ENCODE measurements at regions not wholly inside any gene's neighbourhood (a gene's known extent, or its start where the extent isn't known, plus 50 kb on each side); places are given as distances from the start of the nearest gene placed in this dataset.
"Not testable (repeated sequence)": the region's sequence is repeated elsewhere in the genome, so short reads cannot be mapped to it uniquely, and the experiment has no call there.

GRCh38 chr5:57937501-57938173 lies 455.0 kb upstream of the ACTBL2 start:
- no peak for TF ChIP-seq CTCF (IDR thresholded peaks at IDR 0.05; ENCODE audit: low read depth, low read length)
- H3K4me3 ChIP-seq (ENCODE audit: low read depth, low read length) = no peak overlapping the region

GRCh38 chr5:57937025-57937424 lies 454.4 kb upstream of the ACTBL2 start:
- H3K4me3 ChIP-seq (ENCODE audit: low read depth, low read length) = no peak overlapping the region
- no peak for TF ChIP-seq CTCF (IDR thresholded peaks at IDR 0.05; ENCODE audit: low read depth, low read length)

GRCh38 chr5:57932761-57933160 lies 450.1 kb upstream of the ACTBL2 start:
- TF ChIP-seq CTCF (IDR thresholded peaks at IDR 0.05; ENCODE audit: low read depth, low read length) = no peak

GRCh38 chr5:57931807-57932206 lies 449.2 kb upstream of the ACTBL2 start:
- TF ChIP-seq CTCF (IDR thresholded peaks at IDR 0.05; ENCODE audit: low read depth, low read length) = no peak
- no peak overlapping the region for H3K4me3 ChIP-seq (ENCODE audit: low read depth, low read length)

More at GRCh38 chr5:57932761-57933160, 450.1 kb upstream of the ACTBL2 start:
- H3K4me3 ChIP-seq (ENCODE audit: low read depth, low read length) = no peak overlapping the region

- no peak for TF ChIP-seq CTCF (IDR thresholded peaks at IDR 0.05; ENCODE audit: low read depth, low read length)
Measured at GRCh38 chr5:57931352-57931751, 448.7 kb upstream of the ACTBL2 start.

GRCh38 chr5:57929271-57929670 lies 446.7 kb upstream of the ACTBL2 start:
- no peak overlapping the region for H3K4me3 ChIP-seq (ENCODE audit: low read depth, low read length)
- TF ChIP-seq CTCF (IDR thresholded peaks at IDR 0.05; ENCODE audit: low read depth, low read length) = no peak

More at GRCh38 chr5:57931352-57931751, 448.7 kb upstream of the ACTBL2 start:
- H3K4me3 ChIP-seq (ENCODE audit: low read depth, low read length) = no peak overlapping the region

GRCh38 chr5:57923094-57923493 lies 440.5 kb upstream of the ACTBL2 start:
- H3K4me3 ChIP-seq (ENCODE audit: low read depth, low read length) = not testable (repeated sequence)

GRCh38 chr5:57917004-57917403 lies 434.4 kb upstream of the ACTBL2 start:
- TF ChIP-seq CTCF (IDR thresholded peaks at IDR 0.05; ENCODE audit: low read depth, low read length) = no peak
- H3K4me3 ChIP-seq (ENCODE audit: low read depth, low read length) = no peak overlapping the region
